Superior temporal gyrus (tissue), 1 donor: ENCODE measurements at regions not wholly inside any gene's neighbourhood (a gene's known extent, or its start where the extent isn't known, plus 50 kb on each side); places are given as distances from the start of the nearest gene placed in this dataset.
"Not testable (repeated sequence)": the region's sequence is repeated elsewhere in the genome, so short reads cannot be mapped to it uniquely, and the experiment has no call there.

Experiments
- DNase-seq: peaks from one replicate; pipeline ENCODE4 v3.0.0-alpha.2; 2016; ENCODE audit errors: extremely low spot score

DNA sequence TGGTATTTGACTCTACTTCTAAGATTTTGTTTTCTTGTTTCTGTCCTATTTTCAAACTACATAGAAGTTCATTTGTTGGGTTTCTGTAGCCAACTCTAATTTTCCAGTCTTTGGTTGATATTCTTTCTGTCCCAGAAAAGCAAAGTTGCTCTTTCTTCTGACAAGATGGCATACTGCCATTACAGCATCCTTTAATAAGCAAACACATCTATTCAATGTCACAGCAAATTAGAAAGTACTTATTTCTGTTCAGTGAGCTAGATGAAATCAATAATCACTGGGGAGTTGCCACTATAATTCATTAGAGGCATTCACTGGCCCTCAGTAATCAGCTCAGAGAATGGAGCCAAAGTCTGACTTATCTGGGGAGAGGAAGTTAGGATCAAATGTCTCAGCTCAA lies 1258.0 kb upstream of the IGFBP7 start:
- DNase-seq, result no peak

DNA sequence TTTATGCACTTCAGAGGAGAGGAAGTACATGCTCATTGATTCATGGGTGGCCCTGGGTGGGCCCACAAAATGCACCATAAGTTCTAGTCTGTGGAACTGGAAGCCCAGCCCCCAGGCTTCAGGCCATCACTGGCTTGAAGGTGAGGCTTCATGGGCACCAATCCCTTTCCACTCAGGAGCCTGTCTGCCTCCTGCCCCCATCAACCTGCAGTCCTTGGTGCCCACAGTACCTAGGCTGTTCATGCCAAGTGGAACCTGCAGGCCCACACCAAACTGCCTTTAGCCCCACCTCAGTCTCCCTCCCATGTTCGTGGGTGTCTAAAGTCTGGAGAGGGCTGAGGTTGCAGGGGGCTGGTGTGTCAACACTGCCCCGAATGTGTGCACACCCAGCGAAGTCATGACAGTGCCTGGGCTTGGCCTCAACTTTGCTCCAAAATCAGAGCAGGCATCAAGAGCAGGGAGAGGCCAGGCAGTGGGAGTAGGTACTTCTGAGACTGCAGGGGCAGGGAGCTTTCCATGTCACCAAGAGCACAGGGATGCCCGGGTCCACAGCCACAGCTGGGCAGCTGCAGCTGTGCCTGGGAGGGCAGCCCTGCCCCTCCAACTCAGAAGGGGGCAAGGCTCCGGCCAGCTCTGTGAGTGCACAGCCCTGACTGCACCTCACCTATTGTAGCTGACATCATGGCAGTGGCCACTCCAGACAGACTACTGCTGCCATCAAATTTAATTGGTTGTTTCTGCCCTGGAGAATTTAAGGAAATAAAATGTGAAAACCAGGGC lies 1250.4 kb upstream of the IGFBP7 start:
- DNase-seq, result no peak

DNA sequence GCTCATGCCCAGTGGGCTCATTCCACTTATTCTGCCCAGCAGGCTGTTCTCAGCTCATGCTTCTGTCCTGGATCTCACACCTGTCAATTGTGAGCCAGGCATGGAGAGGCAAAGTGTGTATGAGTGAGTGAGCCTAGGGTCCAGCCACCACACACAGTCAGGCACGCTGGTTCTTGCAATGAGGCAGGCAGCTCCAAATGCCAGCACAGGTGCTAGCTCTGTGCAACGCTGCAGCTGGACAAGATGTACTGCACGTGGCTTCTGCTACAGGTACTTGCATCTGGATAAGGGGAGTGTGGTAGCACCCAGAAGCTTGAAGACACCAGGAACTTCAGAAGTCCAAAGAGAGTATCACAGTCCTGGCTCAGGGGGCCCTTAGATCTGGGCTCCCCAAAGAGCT lies 1249.4 kb upstream of the IGFBP7 start:
- no peak for DNase-seq

- no peak for DNase-seq
Observed at GRCh38 chr4:58357947-58358346, 1247.8 kb upstream of the IGFBP7 start.

DNA sequence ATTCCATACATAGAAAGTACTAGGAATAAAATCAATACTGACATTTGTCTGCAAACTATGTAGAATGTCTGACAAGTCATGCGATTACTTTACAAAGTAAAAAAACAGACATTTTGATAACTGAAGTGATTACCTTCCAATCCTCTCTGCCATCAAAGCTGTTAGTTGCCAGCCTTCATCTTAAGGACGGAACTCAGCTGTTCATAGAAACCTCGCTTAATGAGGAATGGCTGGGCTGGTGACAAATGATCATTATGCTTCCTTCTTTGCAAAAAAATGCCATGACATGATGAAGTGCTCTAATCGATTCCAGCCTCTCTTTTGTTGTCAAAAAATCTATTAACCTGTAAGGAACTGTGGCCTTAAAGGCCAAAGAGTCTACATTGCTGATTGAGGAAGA lies 1214.9 kb upstream of the IGFBP7 start:
- no peak for DNase-seq

- no peak for DNase-seq
Observed at GRCh38 chr4:58313444-58313843, 1203.3 kb upstream of the IGFBP7 start.

DNA sequence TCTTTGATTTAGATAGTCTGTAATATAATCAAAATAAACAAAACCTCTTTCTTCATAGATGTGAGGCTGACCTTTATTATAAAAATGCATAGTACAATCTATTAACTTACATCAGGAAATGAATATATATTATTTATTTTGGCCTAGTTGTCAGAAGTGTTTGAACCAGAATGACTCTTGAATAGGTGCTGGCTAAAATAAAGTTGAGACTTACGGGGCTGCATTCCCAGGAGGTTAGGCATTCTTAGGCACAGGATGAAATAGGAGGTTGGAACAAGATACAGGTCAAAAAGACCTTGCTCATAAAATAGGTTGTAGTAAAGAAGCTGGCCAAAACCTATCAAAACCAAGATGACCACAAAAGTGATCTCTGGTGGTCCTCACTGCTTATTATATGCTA lies 1193.3 kb upstream of the IGFBP7 start:
- no peak for DNase-seq

GRCh38 chr4:58301376-58301999 lies 1191.3 kb upstream of the IGFBP7 start:
- DNase-seq, result no peak

DNA sequence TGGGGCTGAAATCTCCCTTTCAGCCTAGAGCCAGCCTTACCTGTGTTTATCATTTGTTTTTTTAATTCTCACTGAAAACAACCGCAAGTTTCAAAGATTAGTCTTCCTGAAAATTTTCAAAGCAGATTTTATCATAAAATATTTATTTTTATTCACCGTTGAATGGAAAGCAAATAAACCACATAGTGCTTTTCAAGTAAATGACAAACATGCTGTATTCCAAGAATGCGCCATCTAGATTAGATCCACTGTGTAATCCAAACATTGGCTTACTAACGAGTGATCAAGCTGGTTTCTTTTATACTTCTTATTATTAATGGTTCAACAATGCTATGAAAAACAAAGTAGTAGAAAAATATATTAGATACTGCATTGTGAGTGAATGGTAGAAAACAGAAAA lies 1176.2 kb upstream of the IGFBP7 start:
- DNase-seq, result no peak

GRCh38 chr4:58280928-58281327 lies 1170.7 kb upstream of the IGFBP7 start:
- not testable (repeated sequence) for DNase-seq

- no peak for DNase-seq
Observed at GRCh38 chr4:58275856-58276255, 1165.7 kb upstream of the IGFBP7 start.

DNA sequence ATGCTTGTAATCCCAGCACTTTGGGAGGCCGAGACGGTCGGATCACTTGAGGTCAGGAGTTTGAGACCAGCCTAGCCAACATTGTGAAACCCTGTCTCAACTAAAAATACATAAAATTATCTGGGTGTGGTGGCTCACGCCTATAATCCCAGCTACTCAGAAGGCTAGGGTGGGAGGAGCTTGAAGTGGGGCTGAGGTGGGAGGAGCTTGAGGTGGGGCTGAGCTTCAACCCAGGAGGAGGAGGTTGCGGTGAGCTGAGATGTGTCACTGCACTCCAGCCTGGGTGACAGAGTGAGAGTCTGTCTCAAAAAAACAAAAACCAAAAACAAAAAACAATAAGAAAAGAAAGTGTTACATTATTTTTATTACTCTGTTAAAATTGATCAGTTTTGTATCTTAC lies 1164.4 kb upstream of the IGFBP7 start:
- no peak for DNase-seq

DNA sequence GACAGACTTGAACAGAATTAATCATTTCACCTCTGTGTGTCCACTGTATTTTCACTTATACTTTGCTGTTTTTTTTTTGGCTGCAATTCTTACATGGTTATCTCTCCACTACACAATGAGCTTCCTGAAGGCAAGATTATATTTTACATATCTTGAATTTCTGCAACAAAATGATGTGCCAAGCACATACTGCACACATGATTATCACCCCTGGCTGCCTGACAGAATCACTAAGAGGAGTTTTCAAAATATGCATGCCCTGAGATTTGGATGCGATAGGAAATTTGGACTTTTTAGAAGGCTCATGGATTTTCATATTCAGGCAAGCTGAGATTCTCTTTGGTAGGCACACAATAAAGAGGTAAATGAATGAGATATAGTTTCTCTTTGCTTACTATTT lies 1162.1 kb upstream of the IGFBP7 start:
- DNase-seq, result no peak

GRCh38 chr4:58265734-58266133 lies 1155.5 kb upstream of the IGFBP7 start:
- DNase-seq, result no peak

- DNase-seq, result no peak
Observed at GRCh38 chr4:58261526-58261925, 1151.3 kb upstream of the IGFBP7 start.

- no peak for DNase-seq
Observed at GRCh38 chr4:58254291-58254690, 1144.1 kb upstream of the IGFBP7 start.

GRCh38 chr4:58252656-58253055 lies 1142.5 kb upstream of the IGFBP7 start:
- no peak for DNase-seq

- DNase-seq, result no peak
Observed at GRCh38 chr4:58247792-58248191, 1137.6 kb upstream of the IGFBP7 start.

GRCh38 chr4:58225460-58225859 lies 1115.3 kb upstream of the IGFBP7 start:
- no peak for DNase-seq

- no peak for DNase-seq
Observed at GRCh38 chr4:58219179-58219578, 1109.0 kb upstream of the IGFBP7 start.

- DNase-seq, result no peak
Observed at GRCh38 chr4:58216461-58216860, 1106.3 kb upstream of the IGFBP7 start.

- DNase-seq, result no peak
Observed at GRCh38 chr4:58214376-58214775, 1104.2 kb upstream of the IGFBP7 start.

GRCh38 chr4:58209551-58209950 lies 1099.4 kb upstream of the IGFBP7 start:
- no peak for DNase-seq

- DNase-seq, result no peak
Observed at GRCh38 chr4:58209001-58209400, 1098.8 kb upstream of the IGFBP7 start.
